Daoy (cell line): ENCODE measurements at regions not wholly inside any gene's neighbourhood (a gene's known extent, or its start where the extent isn't known, plus 50 kb on each side); places are given as distances from the start of the nearest gene placed in this dataset.
"Not testable (repeated sequence)": the region's sequence is repeated elsewhere in the genome, so short reads cannot be mapped to it uniquely, and the experiment has no call there.

Source experiments
- DNase-seq: peaks from one replicate; pipeline ENCODE4 v3.0.0-alpha.2; 2015; ENCODE audit warnings: low read depth

DNA sequence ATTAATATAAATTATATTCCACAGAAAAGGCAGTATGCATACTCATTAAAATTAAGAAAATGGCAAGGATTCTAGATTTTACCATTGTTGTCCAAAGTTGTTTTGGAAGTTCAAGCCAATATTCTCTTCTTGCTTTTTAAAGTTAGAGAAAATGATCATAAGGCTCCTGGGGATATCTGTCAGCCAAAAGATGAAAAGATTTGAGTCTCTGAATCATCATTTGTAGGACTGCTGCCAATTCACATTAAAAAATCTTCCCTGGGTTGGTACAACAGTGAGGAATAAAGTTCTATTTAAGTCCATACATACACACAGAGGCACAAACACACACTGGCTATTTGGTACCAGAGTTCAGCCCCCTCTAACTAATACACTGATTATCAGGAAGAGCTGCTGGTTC, 620.1 kb downstream of the COL12A1 start:
- no peak for DNase-seq

DNA sequence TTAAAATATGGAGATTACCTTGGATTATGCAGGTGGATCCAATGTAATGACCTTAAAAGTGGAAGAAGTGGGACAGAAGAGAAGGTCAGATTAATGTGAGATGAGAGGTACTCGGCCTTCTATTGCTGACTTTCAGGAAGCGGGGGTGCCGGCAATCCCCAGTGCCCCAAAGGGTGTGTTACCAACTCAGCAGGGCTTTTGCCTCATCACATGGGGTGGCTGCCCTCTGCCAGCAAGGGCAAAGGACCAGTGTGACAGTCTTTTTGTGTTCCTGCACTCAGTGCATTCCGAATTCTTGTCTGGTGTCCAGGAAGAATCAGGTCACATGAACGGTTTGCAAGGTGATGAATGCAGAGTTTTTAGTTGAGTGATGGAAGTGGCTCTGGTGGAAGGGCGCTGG, 624.2 kb downstream of the COL12A1 start:
- no peak for DNase-seq

DNA sequence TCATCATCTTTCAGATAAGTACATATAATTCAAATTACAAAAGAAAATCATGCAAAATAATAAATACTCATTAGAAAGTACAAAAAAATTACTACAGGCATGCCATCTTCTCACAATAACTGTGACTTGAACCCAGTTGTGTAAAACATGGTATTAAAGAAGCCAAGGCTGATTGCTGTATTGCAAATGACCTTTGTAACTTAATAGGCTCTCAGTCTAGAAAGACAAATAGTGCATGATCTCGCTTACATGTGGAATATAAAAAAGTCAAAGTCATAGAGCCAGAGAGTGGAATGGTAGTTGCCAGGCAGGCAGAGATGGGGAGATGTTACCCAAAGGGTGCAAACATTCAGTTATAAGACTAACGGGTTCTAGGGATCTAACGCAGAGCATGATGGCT, 626.1 kb downstream of the COL12A1 start:
- DNase-seq, result no peak

DNA sequence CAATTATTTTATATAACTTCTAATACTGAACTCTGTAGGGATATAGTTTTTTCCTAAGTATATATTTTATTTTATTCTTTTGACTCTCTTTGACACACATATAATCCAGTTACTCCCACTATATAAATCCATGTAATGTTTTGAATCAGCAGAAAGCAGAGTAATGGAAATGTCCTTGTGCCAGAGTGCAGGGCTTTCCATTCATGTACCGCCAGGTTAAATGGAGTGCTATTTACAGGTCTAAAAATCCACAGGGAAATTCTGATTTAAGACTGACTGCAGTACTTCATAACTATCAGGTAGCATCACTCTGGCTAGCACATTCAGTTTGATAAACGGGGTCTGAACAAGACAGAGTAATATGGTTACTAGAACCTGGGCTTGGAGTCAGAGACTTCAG, 626.8 kb downstream of the COL12A1 start:
- DNase-seq, result no peak

DNA sequence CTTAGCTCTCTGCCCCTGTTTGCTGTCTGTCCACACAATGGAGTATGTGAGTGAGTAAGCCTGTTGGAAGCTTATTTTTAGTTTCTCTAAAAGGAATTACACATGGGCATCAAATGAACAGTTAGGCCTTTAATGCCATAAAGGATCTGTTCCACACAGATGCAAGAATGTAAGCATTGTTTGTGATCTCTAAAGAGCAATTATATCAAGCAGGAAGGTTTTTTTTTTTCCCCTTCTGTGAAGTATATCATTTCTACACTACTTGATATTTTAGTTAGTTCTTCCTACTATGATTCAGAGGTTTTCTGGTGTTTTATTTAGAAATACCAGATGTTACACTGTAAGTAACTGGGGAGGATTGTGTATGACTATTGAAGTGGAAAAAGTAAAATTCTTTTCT, 627.5 kb downstream of the COL12A1 start:
- DNase-seq, result no peak

DNA sequence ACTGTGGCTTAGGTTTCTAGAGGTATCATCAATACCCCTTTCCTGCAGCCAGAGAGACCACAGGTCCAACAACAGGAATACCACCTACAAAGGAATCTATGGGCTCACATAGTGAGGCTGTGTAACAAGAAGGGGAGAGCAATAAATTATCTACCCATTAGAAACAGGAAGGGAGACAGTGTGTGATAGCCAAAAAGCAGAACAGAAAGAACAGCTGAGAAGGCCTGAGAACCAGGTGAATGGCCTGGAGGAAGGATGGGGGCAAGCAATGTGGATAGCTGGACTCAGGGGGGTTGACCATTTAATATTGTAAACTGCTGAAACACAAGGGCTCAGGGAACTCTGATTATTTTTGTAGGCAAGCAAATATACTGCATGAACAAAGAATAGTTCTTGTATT, 628.2 kb downstream of the COL12A1 start:
- no peak for DNase-seq

DNA sequence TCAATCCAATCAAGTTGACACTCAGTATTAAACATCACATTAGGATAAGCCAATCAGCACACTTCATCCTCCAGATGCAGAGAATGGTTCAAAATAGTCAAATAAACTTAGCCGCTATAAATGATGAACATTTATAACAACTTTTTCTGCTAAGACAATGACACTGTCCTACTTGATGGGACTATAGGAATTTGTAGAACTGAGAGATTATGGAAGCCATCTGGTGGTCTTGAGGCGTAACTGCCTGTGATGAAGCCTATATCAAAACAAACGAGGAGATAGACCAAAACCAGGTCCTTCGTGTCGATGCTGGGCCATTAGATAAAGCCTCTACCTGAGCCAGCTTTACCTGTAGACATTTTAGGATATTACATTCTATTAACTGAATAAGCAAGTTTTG, 631.1 kb downstream of the COL12A1 start:
- no peak for DNase-seq

DNA sequence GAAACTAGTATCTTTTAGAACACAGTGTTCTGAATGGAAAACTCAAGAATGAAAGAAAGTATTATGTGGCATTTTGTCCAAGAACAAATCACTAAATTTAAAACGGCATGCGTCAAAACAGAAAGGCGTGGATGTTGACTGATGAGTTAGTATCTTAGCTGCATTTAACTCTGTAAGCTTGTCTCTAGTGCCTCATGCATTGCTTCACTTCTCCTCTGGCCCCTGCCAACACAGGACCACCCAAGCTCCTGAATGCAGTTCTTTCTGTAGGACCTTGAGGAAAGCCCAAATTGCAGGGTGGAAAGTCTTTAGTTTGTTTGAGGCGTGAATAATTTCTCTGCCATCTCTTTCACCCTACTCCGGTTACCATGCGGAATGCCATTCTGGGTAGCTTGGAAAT, 632.2 kb downstream of the COL12A1 start:
- DNase-seq, result no peak

DNA sequence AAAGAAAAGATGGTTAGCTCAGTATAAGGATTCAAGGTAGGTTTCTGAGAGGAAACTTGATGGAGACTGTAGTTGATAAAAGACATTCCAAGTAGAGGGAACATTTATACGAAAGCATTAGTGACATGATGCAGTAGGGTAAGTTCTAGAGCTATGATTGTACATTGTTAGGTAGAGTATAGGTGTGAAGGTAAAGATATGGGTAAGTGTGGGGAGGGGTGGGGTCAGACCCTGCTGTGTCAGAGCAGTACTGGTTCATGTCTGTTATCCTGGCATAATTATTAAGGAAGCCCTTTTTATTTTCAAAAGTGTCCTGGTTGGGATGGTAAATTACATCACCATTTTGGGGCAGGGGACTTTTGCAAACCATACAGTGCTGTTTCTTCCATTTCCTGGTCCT, 635.8 kb downstream of the COL12A1 start:
- DNase-seq, result no peak

DNA sequence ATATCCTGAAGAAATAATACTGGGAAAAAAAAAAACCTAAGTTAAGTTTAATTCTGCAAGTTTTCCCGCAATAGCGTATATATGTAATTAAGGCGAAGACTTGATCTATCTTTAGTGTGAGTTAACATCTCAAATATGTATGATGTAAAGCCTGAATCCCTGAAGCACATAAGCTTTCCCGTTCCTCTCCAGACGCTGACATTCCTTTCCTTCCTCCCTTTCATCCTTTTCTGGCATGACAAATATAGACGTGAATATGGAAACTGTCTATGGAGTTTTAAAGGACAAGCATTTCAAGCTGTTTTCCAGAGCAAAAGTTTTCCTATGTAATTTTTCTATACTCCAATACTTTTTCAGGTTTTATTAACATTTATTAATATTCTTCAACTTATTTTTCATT, 637.0 kb downstream of the COL12A1 start:
- DNase-seq, result no peak

DNA sequence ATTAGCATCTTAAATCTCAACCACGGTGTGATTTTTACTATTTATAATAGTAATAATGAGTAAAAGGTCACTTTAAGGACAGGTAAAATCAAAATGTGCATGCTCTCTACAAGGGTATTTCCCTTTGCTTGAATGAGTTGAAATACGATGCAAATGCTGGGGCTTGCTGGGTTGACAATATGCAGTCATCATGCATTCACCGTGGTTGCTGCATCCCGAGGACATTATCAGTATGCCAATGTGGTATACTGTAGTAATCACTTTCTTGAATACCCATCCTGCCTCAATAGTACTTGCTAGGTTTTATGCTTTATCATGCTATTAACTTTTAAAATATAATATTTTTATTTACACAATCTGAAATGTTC, 637.9 kb downstream of the COL12A1 start:
- not testable (repeated sequence) for DNase-seq

DNA sequence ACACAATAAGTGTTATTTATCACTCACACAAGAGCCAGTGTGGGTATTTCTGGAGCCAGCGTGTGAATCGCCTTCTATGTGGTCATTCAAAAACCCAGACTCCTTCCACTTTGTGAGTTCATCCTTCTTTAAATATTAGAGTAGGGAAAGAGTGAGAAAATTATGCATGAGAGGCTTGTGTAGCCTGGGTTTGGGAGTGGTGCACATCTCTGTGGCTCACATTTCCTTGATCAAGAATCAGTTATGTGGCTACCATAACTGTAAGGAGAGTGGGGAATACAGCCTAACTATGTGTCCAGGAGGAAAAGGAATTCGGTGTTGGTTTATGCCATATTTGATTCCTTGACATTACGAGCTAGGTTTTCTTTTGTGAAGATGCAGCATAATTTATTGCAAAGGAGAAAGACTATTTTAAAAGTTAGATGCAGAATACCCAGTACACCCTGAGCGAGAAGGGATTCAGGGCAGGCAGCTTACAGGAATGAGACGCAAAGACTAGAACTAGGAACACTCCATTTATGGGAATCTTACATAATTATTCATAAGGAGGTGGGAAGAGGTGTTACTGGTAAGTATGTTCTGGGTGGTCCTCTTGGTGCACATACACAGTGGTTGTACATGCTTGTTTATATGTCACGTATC, 638.5 kb downstream of the COL12A1 start:
- DNase-seq, result no peak

DNA sequence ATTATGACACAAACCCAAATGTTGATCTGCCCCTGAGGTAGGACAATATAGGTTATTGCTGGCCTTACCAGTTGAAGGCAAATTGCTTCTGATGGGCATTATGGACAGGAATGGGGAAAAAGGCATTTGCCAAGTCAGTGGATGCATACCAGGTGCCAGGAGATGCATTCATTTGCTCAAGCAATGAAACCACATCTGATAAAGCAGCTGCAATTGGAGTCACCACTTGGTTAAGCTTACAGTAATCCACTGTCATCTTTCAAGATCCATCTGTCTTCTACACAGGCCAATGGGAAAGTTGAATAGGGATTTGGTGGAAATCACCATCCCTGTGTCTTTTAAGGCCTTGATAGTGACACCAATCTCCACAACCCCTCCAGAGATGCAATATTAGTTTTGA, 648.6 kb downstream of the COL12A1 start:
- DNase-seq, result no peak

DNA sequence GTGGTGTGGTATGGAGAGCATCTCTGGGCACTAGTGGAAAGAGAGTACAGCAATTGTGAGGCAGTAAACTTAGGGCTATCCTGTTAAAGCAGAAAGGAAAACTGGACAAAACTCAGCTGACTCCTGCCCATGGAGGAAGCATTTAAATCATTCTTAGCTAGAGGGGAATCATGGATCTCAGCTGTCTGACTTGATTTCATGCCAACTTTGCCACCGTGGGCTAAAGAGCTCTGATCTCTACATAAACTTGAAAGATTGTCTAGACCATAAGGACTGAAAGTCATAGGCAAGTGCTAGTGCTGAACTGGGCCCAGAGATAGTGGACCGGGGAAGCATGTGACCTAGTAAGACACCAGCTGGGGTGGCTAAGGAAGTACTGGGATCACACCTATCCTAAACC, 651.8 kb downstream of the COL12A1 start:
- DNase-seq, result no peak

DNA sequence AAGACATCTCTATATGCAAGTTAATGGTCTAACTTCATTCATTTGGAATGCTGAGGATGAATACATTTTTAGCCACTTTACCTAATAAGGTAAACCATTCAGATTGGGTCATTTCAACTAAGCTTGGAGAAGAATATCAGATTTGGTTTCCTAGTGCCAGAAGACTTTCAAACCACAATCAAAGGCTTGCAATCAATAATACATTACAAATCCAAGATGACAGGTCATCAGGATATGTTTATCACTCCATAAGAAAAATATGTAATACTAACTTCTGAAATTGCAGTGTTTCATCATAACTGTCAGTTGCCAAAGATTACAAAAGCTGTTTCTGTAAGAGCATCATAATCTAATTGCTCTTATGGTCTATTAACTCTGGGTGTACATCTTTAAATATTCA, 654.0 kb downstream of the COL12A1 start:
- DNase-seq, result no peak

DNA sequence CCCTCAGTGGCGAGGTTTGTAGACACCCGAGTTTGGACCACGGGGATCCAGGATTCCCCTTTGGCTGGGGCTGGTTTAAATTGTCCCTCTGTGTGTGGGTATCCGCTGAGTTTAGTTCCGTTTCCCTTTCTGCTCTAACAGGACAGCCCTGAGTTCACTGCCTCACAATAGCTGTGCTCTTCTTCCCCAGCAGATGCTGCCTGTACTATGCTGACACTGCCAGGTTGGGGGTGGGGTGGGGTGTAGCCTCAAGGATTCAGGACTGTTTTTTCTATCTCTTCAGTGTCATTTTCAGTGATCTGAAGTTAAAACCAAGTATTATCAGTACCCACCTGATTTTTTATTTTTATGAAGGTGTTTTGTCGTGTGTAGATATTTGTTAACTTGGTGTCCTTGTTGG, 655.0 kb downstream of the COL12A1 start:
- DNase-seq, result no peak

DNA sequence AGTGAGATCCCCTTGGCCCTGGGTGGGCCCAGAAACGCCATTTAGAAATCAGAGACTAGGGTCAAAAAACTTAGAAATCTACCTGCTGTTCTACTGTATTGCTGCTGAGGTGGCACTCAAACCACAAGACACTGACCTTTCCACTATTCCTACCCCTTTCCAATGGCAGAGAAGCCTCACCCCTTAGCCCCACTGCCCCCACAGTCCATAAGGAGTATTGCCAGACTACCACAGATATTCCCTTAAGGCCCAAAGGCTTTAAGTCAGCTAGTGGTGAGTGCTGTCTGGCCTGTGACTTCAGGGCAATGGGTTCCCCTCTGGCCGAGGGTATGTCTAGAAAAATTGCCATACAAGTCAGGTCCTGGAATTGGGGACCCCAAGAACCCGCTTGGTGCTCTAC, 656.1 kb downstream of the COL12A1 start:
- DNase-seq, result no peak

DNA sequence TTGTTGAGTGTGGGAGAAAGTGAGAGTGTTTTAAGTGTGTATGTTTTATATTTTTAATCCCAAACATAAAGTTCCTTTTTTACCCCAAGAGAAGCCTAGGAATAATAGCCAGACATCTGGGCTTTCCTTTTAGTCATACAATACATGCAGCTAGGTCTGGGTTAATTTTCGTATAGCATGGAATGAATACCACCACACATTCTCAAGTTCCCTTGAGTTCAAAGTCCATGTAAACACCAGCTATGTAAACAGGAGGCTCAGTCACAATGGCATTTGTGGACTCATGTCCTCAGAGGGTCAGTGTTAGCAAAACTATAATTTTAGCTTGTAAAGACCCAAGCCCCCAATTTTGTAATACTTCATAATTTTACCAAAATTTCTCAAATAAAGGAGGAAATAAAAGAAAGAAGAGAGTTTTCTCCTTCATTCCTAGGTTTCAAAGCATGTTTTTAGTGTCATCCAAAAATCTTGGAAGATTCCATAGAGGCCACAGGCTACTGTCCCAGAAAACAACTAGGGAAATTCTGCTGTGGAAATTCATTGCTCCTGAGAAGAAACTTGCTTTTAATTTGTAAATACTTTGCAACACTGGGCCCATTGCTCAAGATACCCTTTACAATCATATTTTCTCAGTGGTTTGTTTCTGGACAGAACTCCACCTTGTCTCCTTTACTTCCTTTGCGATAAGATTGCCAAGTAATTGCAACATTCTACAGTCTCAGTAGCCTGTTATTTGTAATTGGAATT, 671.2 kb downstream of the COL12A1 start:
- DNase-seq, result no peak

DNA sequence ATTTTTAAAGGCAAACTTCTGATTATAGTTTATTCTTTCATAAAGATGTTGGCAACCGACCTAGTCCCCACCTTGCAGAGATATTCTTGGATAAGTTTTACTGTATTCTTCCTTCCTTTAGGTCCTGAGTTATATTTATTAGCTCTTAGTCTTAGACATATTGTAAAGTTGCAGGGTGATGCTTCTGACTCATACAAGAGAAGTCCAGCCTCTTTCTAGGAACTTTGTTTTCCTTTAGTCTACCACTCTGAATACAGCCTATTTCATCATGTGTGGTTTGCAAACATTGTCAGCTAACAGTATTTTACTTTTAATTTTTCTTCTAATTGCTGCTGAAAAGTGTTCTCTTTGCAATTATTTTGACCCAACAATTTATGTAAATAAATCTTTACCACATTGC, 686.7 kb downstream of the COL12A1 start:
- DNase-seq, result no peak

DNA sequence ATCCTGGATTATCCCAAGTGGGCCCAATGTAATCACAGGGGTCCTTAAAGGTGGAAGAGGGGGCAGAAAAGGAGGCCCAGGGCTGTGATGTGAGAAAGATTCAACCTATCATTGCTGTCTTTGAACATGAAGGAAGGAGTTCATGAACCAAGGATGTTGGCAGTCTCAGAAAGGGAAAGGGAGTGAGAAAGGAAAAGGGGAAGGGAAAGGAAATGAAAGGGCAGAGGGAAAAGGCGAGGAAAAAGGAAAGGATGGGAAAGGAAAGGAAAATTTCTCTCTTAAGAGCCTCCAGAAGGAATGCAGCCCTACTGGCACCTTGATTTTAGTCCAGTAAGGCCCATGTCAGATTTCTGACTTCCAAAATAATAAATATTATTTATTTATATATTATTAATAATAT, 687.8 kb downstream of the COL12A1 start:
- DNase-seq, result no peak

DNA sequence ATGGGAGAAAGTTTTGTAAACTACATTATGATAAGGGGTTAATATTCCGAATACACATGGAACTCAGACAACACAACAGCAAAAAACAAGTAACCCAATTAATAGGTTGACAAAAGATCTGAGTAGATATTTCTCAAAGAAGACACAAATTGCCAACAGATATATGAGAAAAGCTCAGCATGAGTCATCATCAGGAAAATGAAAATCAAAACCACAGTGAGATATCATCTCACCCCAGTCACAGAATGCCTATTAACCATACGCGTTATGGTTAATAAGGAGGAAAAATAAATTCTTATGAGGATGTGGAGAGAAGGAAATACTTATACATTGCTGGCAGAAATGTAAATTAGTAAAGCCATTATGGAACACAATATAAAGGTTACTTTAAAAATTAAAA, 695.0 kb downstream of the COL12A1 start:
- DNase-seq, result no peak

DNA sequence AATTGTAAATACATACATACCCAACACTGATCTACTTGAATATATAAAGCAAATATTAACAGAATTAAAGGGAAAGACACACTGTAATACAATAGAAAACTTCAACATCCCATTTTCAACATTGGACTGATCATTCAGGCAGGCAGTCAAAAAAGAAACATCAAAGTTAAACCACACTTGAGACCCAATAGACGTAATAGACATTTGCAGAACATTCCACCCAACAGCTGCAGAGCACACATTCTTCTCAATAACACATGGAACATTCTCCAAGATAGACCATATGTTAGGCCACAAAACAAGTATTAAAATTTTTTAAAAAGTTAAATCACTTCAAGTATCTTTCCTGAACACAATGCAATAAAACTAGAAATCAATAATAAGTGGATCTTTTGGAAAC, 698.2 kb downstream of the COL12A1 start:
- no peak for DNase-seq

DNA sequence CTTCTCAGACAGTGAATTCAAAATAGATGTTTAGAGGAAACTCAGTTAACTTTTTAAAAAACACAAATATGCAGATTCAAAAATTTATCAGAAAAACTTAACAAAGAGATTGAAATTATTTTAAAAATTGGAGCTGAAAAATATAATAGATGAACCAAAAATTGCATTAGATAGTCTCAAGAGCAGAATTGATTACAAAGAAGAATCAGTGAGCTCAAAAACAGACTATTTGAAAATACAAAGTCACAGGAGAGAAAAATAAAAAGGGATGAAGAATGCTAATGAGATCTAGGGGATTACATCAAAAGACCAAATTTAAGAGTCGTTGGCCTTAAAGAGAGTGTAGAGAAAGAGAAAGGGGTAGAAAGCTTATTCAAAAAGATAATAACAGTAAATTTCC, 700.5 kb downstream of the COL12A1 start:
- DNase-seq, result no peak

DNA sequence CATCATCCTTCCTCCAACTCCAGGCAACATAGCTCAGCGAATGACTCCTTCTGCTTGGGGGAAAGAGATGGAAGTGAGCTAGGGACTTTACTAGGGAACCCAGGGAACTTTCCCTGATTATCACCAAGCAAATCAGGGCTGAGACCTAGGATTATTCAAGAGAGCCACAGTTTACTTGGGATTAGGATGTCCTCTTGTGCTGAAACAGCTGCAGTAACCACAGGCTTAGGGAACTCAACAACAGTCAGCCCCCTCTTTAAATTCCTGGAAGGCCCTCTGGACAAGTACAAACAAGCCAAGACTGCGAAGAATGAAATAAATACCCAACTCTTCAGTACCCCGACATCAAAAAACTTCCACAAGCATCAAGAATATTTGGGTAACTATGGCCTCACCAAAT, 700.9 kb downstream of the COL12A1 start:
- no peak for DNase-seq
